NCI-H2107 (cell line): ENCODE measurements at regions not wholly inside any gene's neighbourhood (a gene's known extent, or its start where the extent isn't known, plus 50 kb on each side); places are given as distances from the start of the nearest gene placed in this dataset.
A peak's percentile ranks its signal among the peaks of the same experiment; 100 is the strongest.

Experiments
- DNase-seq: peaks from one replicate; lab custom pipeline; 2025; lab: John Stamatoyannopoulos, UW

- DNase-seq: no peak
Observed at GRCh38 chr4:137067735-137068134, 464.6 kb downstream of the PCDH18 start.

GRCh38 chr4:137065311-137065710 is 467.0 kb downstream of the PCDH18 start:
- DNase-seq: no peak

GRCh38 chr4:137063961-137064360 is 468.3 kb downstream of the PCDH18 start:
- DNase-seq: no peak

- no peak for DNase-seq
Observed at GRCh38 chr4:137043184-137043583, 489.1 kb downstream of the PCDH18 start.

- no peak for DNase-seq
Observed at GRCh38 chr4:137039370-137039769, 492.9 kb downstream of the PCDH18 start.

GRCh38 chr4:137032222-137032621 is 500.1 kb downstream of the PCDH18 start:
- DNase-seq: peak; percentile 62

GRCh38 chr4:137029026-137029425 is 503.3 kb downstream of the PCDH18 start:
- no peak for DNase-seq

GRCh38 chr4:137025484-137026059 is 506.7 kb downstream of the PCDH18 start:
- DNase-seq: no peak

GRCh38 chr4:137015426-137016409 is 516.6 kb downstream of the PCDH18 start:
- no peak for DNase-seq

- no peak for DNase-seq
Observed at GRCh38 chr4:137000432-137000831, 531.9 kb downstream of the PCDH18 start.

- DNase-seq: no peak
Observed at GRCh38 chr4:136992032-136992431, 540.3 kb downstream of the PCDH18 start.

- DNase-seq: no peak
Observed at GRCh38 chr4:136985683-136986082, 546.6 kb downstream of the PCDH18 start.

GRCh38 chr4:136967069-136967468 is 565.2 kb downstream of the PCDH18 start:
- DNase-seq: no peak

- DNase-seq: no peak
Observed at GRCh38 chr4:136965478-136965877, 566.8 kb downstream of the PCDH18 start.

GRCh38 chr4:136962868-136963267 is 569.4 kb downstream of the PCDH18 start:
- no peak for DNase-seq

GRCh38 chr4:136946307-136946907 is 585.9 kb downstream of the PCDH18 start:
- no peak for DNase-seq

- DNase-seq: no peak
Observed at GRCh38 chr4:136939781-136940180, 592.5 kb downstream of the PCDH18 start.

- no peak for DNase-seq
Observed at GRCh38 chr4:136935871-136936270, 596.4 kb downstream of the PCDH18 start.

- no peak for DNase-seq
Observed at GRCh38 chr4:136935305-136935704, 597.0 kb downstream of the PCDH18 start.

GRCh38 chr4:136934601-136935000 is 597.7 kb downstream of the PCDH18 start:
- no peak for DNase-seq

- no peak for DNase-seq
Observed at GRCh38 chr4:136931781-136932180, 600.5 kb downstream of the PCDH18 start.

- DNase-seq: no peak
Observed at GRCh38 chr4:136928957-136929411, 603.3 kb downstream of the PCDH18 start.

- DNase-seq: no peak
Observed at GRCh38 chr4:136927172-136927571, 605.1 kb downstream of the PCDH18 start.
